ENCODE measurements at regions not wholly inside any gene's neighbourhood (a gene's known extent, or its start where the extent isn't known, plus 50 kb on each side); places are given as distances from the start of the nearest gene placed in this dataset.

GRCh38 chr10:129244298-129244697 is 222.7 kb upstream of the MGMT start:
- no peaks in the 10 kb centered on the region for H3K4me1 Mint-ChIP-seq
- H3K9me3 Mint-ChIP-seq = no peaks in the 10 kb centered on the region
- TF ChIP-seq CTCF (IDR thresholded peaks at IDR 0.05; ENCODE audit: unreplicated experiment in 3 of 3) = no peak
- H3K4me3 Mint-ChIP-seq = no peak overlapping the region
- H3K36me3 Mint-ChIP-seq (ENCODE audit: low read depth) = no peaks in the 10 kb centered on the region
- H3K27me3 Mint-ChIP-seq (ENCODE audit: low read depth) = peaks cover 15% of the 10 kb centered on the region
- no peak overlapping the region for H3K27ac Mint-ChIP-seq

- Mint-ChIP-seq H3K27ac (no peak overlapping the region), H3K4me3 (no peak overlapping the region)
- TF ChIP-seq CTCF (IDR thresholded peaks at IDR 0.05; ENCODE audit: unreplicated experiment in 3 of 3) = no peak
These were observed 222.3 kb upstream of the MGMT start for GRCh38 chr10:129244757-129245156.

GRCh38 chr10:129253161-129253864 is 213.7 kb upstream of the MGMT start:
- TF ChIP-seq CTCF (IDR thresholded peaks at IDR 0.05; ENCODE audit: unreplicated experiment in 3 of 3) = no peak
- no peak overlapping the region for H3K4me3 Mint-ChIP-seq
- peaks cover 8% of the 10 kb centered on the region for H3K36me3 Mint-ChIP-seq (ENCODE audit: low read depth)
- peaks cover 11% of the 10 kb centered on the region for H3K9me3 Mint-ChIP-seq
- peaks cover 4% of the 10 kb centered on the region for H3K4me1 Mint-ChIP-seq
- H3K27ac Mint-ChIP-seq = peak overlapping the region in 1 of 3 experiments; percentile 16
- peaks cover 19% of the 10 kb centered on the region for H3K27me3 Mint-ChIP-seq (ENCODE audit: low read depth)

More at GRCh38 chr10:129244757-129245156, 222.3 kb upstream of the MGMT start:
- Mint-ChIP-seq H3K9me3 (no peaks in the 10 kb centered on the region), H3K36me3 (ENCODE audit: low read depth) (no peaks in the 10 kb centered on the region), H3K4me1 (no peaks in the 10 kb centered on the region), H3K27me3 (ENCODE audit: low read depth) (peaks cover 15% of the 10 kb centered on the region)

- H3K9me3 Mint-ChIP-seq = peaks cover 11% of the 10 kb centered on the region
- no peak overlapping the region for H3K4me3 Mint-ChIP-seq
- H3K27me3 Mint-ChIP-seq (ENCODE audit: low read depth) = peaks cover 19% of the 10 kb centered on the region
- peaks cover 8% of the 10 kb centered on the region for H3K36me3 Mint-ChIP-seq (ENCODE audit: low read depth)
- no peak for TF ChIP-seq CTCF (IDR thresholded peaks at IDR 0.05; ENCODE audit: unreplicated experiment in 3 of 3)
- H3K4me1 Mint-ChIP-seq = peaks cover 9% of the 10 kb centered on the region
- no peak overlapping the region for H3K27ac Mint-ChIP-seq
These were observed 213.2 kb upstream of the MGMT start for GRCh38 chr10:129253865-129254179.

GRCh38 chr10:129258283-129258923 is 208.6 kb upstream of the MGMT start:
- H3K4me3 Mint-ChIP-seq = no peak overlapping the region
- no peaks in the 10 kb centered on the region for H3K9me3 Mint-ChIP-seq
- H3K4me1 Mint-ChIP-seq = peaks cover 17% of the 10 kb centered on the region
- TF ChIP-seq CTCF (IDR thresholded peaks at IDR 0.05; ENCODE audit: unreplicated experiment in 3 of 3) = no peak
- H3K36me3 Mint-ChIP-seq (ENCODE audit: low read depth) = no peaks in the 10 kb centered on the region
- H3K27me3 Mint-ChIP-seq (ENCODE audit: low read depth) = peaks cover 3% of the 10 kb centered on the region
- peak overlapping the region in 2 of 3 experiments; percentile 68 to 82 for H3K27ac Mint-ChIP-seq
